PC-9 (cell line): ENCODE measurements at regions not wholly inside any gene's neighbourhood (a gene's known extent, or its start where the extent isn't known, plus 50 kb on each side); places are given as distances from the start of the nearest gene placed in this dataset.

ENCODE experiments used
- BruUV-seq: library from RNA; stranded (reverse); fragments of 400-500 nt; replicated peaks from 2 replicates; lab custom pipeline; 2021; lab: Mats Ljungman, UMichigan
- CTCF ChIA-PET: fragments of 300-600 bp; sonication (Branson Sonifier 250); formaldehyde crosslinking; loops from one replicate; lab custom pipeline; 2022; ENCODE audit warnings: antibody characterized with exemption; lab: Charles Lee
- POLR2A ChIA-PET: fragments of 300-600 bp; sonication (Branson Sonifier 250); formaldehyde crosslinking; loops from one replicate; lab custom pipeline; 2022; ENCODE audit warnings: antibody characterized with exemption; ENCODE audit not compliant: unreplicated experiment; lab: Charles Lee
- DNase-seq, 2 experiments: peaks; one replicate each; pipeline versions ENCODE4 v3.0.0 to v3.0.0-alpha.2; 2015 to 2022; ENCODE audit warnings: mixed read lengths in 1 of 2
- H2AFZ ChIP-seq: fragments of 200-600 bp; sonication (generic); 2 replicates; pipeline ENCODE4 v1.8.1; 2017; ENCODE audit warnings: antibody characterized with exemption
- H3F3A ChIP-seq: fragments of 200-600 bp; sonication (generic); 2 replicates; pipeline ENCODE4 v1.8.1; 2017; ENCODE audit warnings: antibody characterized with exemption, mild to moderate bottlenecking, low read depth; ENCODE audit not compliant: insufficient read depth
- H3K27ac ChIP-seq: fragments of 200-600 bp; sonication (generic); 2 replicates; pipeline ENCODE4 v1.6.1; 2016; ENCODE audit warnings: mixed run types
- H3K27me3 ChIP-seq: fragments of 200-600 bp; sonication (generic); 2 replicates; pipeline ENCODE4 v1.6.1; 2016; ENCODE audit warnings: low read depth, mixed run types; ENCODE audit not compliant: insufficient read depth
- H3K36me3 ChIP-seq: fragments of 200-600 bp; sonication (generic); 2 replicates; pipeline ENCODE4 v1.6.1; 2016; ENCODE audit warnings: low read depth, mixed run types
- H3K4me1 ChIP-seq: fragments of 200-600 bp; sonication (generic); replicated peaks from 2 replicates; pipeline ENCODE4 v1.6.1; 2016; ENCODE audit warnings: mixed run types; ENCODE audit not compliant: insufficient read depth
- H3K4me2 ChIP-seq: fragments of 200-600 bp; sonication (generic); 2 replicates; pipeline ENCODE4 v1.6.1; 2017; ENCODE audit warnings: mixed run types
- H3K4me3 ChIP-seq: fragments of 200-600 bp; sonication (generic); 2 replicates; pipeline ENCODE4 v1.6.1; 2016; ENCODE audit warnings: mixed run types
- H3K79me2 ChIP-seq: fragments of 200-600 bp; sonication (generic); 2 replicates; pipeline ENCODE4 v1.6.1; 2017; ENCODE audit warnings: low read depth, mixed run types
- H3K9me2 ChIP-seq: fragments of 200-600 bp; sonication (generic); 2 replicates; pipeline ENCODE4 v1.8.1; 2017; ENCODE audit warnings: mild to moderate bottlenecking; ENCODE audit not compliant: insufficient read depth
- H3K9me3 ChIP-seq: fragments of 200-600 bp; sonication (generic); 2 replicates; pipeline ENCODE4 v1.8.1; 2016; ENCODE audit warnings: low read depth; ENCODE audit not compliant: insufficient read depth
- H4K20me1 ChIP-seq: fragments of 200-600 bp; sonication (generic); 2 replicates; pipeline ENCODE4 v1.8.1; 2017; ENCODE audit not compliant: insufficient read depth
- EZH2 ChIP-seq: fragments of 200-600 bp; sonication (generic); IDR thresholded peaks from 2 replicates; pipeline ENCODE4 v1.8.0; 2017; ENCODE audit warnings: antibody characterized with exemption, low read depth
- intact Hi-C: fragments of 100-400 bp; cut with micrococcal nuclease; formaldehyde crosslinking; loops from one replicate; pipeline ENCODE4 v1.10.0; 2022; ENCODE audit not compliant: unreplicated experiment
- TF ChIP-seq, protein P1 (sequence below): fragments of 200-600 bp; sonication (generic); conservative IDR thresholded peaks from 2 replicates; pipeline ENCODE4 v1.6.1; 2017; ENCODE audit warnings: mixed run types, antibody characterized with exemption, mild to moderate bottlenecking, moderate library complexity

DNA sequence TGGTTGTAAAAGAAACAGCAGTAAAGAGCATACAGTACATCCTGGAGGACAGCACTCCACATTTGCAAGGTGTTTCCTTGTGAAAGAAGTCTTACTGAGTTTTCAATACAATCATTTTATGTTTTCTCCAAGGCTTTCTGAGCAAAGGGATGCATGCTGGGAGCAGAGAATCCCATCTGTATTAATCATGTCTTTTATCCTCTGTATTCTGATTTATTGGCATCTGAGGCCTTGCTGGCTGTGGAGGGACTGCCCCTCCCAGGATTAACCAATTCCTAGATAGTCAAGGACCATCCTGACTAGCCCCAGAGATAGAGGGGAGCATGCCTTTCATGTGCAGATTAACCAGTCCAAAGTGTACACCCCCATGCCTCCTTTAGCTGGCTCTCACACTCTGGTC, 476.3 kb downstream of the SIPA1L2 start:
- ChIA-PET POLR2A (no interaction called here), CTCF (no interaction called here)
- Histone ChIP-seq H3K9me3 (no peaks in the 10 kb centered on the region), H3K4me1 (peaks cover 10% of the 10 kb centered on the region), H3F3A (no peaks in the 10 kb centered on the region), H4K20me1 (no peaks in the 10 kb centered on the region), H3K36me3 (no peaks in the 10 kb centered on the region), H3K4me3 (no peak overlapping the region), H3K4me2 (no peak overlapping the region), H2AFZ (no peak overlapping the region), H3K79me2 (no peaks in the 10 kb centered on the region), H3K9me2 (no peaks in the 10 kb centered on the region), H3K27ac (no peak overlapping the region), H3K27me3 (no peaks in the 10 kb centered on the region)
- intact Hi-C loops, result no loop called here
- DNase-seq, result no peak
- TF ChIP-seq, protein P1, sequence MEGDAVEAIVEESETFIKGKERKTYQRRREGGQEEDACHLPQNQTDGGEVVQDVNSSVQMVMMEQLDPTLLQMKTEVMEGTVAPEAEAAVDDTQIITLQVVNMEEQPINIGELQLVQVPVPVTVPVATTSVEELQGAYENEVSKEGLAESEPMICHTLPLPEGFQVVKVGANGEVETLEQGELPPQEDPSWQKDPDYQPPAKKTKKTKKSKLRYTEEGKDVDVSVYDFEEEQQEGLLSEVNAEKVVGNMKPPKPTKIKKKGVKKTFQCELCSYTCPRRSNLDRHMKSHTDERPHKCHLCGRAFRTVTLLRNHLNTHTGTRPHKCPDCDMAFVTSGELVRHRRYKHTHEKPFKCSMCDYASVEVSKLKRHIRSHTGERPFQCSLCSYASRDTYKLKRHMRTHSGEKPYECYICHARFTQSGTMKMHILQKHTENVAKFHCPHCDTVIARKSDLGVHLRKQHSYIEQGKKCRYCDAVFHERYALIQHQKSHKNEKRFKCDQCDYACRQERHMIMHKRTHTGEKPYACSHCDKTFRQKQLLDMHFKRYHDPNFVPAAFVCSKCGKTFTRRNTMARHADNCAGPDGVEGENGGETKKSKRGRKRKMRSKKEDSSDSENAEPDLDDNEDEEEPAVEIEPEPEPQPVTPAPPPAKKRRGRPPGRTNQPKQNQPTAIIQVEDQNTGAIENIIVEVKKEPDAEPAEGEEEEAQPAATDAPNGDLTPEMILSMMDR, result no peak
- TF ChIP-seq EZH2, result no peak
- BruUV-seq, result no TSS peak

DNA sequence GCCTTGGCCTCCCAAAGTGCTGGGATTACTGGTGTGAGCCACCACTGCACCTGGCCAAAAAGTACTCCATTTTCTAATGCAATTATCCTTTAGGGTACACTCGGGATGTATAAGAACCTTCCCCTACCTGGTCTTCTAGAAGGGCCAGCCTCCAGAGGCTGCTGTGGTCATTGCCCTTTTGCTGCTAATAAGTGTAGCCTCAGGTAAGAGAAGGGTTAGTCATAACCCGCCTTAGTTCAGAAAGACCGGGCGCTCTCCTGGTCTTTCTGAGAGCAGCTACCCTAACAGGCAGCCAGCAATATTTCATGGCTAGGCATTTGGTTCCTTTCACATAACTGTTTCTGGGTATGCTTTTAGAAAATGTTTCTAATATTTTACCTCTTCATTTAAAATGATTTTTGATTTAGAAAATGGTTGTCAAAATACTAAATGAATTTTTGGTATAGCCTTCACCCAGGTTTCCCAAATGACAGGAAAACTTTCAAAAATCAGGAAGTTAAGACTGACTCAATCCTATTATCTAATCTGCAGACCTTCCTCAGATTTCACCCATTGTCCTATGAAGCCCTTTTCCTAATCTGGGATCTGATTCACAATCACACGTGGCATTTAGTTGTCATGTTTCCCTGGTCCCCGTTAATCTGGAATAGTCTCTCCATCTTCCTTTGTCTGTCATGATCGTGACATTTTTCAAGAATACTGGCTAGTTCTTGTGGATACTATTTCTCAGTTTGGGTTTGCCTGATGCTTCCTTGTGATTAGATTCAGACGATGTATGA, 479.0 kb downstream of the SIPA1L2 start:
- Histone ChIP-seq H3K4me1 (peaks cover 10% of the 10 kb centered on the region), H3K4me2 (no peak overlapping the region), H3K27ac (no peak overlapping the region), H2AFZ (no peak overlapping the region), H3K27me3 (peaks cover 11% of the 10 kb centered on the region; the same call in 1 of the 2 replicates), H3K36me3 (no peaks in the 10 kb centered on the region), H3F3A (no peaks in the 10 kb centered on the region), H3K9me3 (no peaks in the 10 kb centered on the region), H3K79me2 (no peaks in the 10 kb centered on the region), H3K4me3 (no peak overlapping the region), H3K9me2 (no peaks in the 10 kb centered on the region), H4K20me1 (no peaks in the 10 kb centered on the region)
- intact Hi-C loops, result no loop called here
- ChIA-PET CTCF (no interaction called here), POLR2A (interaction anchor here (0.6 kb wide), 1 partner anchor 813 kb away, joined by 4 read pairs; the partner anchor contains the start of genes EXOC8 and SPRTN)
- DNase-seq, result no peak
- BruUV-seq, result no TSS peak
- TF ChIP-seq, protein P1, result no peak
- TF ChIP-seq EZH2, result no peak

DNA sequence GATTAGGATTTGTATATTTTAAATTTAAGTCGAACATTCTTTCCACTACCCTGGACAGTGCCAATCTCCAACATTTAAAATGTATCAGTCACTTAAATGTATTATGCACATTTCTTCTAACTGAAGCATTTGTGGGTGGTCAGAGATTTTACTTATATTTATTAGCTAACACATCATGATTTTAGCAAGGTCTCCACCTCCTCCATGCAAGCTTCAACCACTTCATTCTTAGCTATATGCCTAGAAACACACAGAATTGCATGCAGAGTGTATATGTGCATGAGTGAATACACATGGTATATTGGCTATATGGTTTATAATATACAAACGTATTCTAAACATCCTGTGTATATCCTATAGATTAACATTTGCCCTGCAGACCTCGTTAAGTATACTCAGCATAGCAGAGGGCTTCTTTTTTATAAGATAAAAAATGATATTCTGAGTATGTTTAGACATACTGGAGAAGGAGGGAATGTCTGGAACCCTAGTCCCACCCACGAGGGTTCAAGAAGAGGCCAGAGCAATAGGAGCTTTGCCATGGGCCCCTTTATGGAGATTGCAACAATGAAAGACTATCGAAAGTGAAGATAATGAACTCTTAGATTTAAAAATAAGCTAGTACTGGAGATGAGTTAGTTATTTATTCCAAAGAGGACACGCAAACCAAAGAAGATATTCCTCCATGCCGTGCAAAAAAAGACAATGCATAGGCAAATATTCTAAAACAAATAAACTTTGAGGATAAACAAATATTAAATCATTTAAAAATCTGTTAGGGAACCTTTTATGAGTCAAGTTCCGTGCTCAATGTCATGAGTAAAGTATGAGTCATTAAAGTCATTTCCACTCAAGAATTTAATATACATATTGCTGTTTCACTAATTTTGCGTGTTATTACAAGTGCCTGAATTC, 480.4 kb downstream of the SIPA1L2 start:
- H3K9me3 ChIP-seq, result no peaks in the 10 kb centered on the region
- no TSS peak for BruUV-seq
- POLR2A ChIA-PET, result no interaction called here
- CTCF ChIA-PET, result interaction anchor here (0.7 kb wide), 1 partner anchor 414 kb away, joined by 4 read pairs; no protein-coding TSS in a partner anchor
- H2AFZ ChIP-seq, result no peak overlapping the region
- intact Hi-C loops, result no loop called here
- H3K4me1 ChIP-seq, result peaks cover 10% of the 10 kb centered on the region
- H3K36me3 ChIP-seq, result no peaks in the 10 kb centered on the region
- no peaks in the 10 kb centered on the region for H3F3A ChIP-seq
- H4K20me1 ChIP-seq, result no peaks in the 10 kb centered on the region
- no peak for DNase-seq
- no peaks in the 10 kb centered on the region for H3K79me2 ChIP-seq
- H3K4me3 ChIP-seq, result no peak overlapping the region
- peak overlapping the region; percentile 33; the same call in 1 of the 2 replicates for H3K4me2 ChIP-seq
- peaks cover 11% of the 10 kb centered on the region; the same call in 1 of the 2 replicates for H3K27me3 ChIP-seq
- H3K27ac ChIP-seq, result no peak overlapping the region
- no peaks in the 10 kb centered on the region for H3K9me2 ChIP-seq
- TF ChIP-seq, protein P1, result no peak
- TF ChIP-seq EZH2, result no peak
